ENCODE measurements at regions not wholly inside any gene's neighbourhood (a gene's known extent, or its start where the extent isn't known, plus 50 kb on each side); places are given as distances from the start of the nearest gene placed in this dataset.

GRCh38 chr5:26470439-26470838 lies 567.9 kb downstream of the CDH9 start:
- TF ChIP-seq YY1 (IDR thresholded peaks at IDR 0.05; ENCODE audit: insufficient read depth, insufficient read length), result no peak
- TF ChIP-seq ZNF274 (IDR thresholded peaks at IDR 0.05; ENCODE audit: low read depth, low read length), result no peak
- no peak for TF ChIP-seq SUZ12 (IDR thresholded peaks at IDR 0.05; ENCODE audit: extremely low read depth, insufficient read depth, insufficient read length)

Data from NT2/D1 (cell line).